ENCODE measurements at regions not wholly inside any gene's neighbourhood (a gene's known extent, or its start where the extent isn't known, plus 50 kb on each side); places are given as distances from the start of the nearest gene placed in this dataset.

GRCh38 chr20:6864740-6865139 is 97.3 kb downstream of the BMP2 start:
- no peak overlapping the region for H3K27ac Mint-ChIP-seq
- H3K36me3 Mint-ChIP-seq (ENCODE audit: low read depth), result no peaks in the 10 kb centered on the region
- no peak for TF ChIP-seq CTCF (IDR thresholded peaks at IDR 0.05)
- H3K4me3 Mint-ChIP-seq, result no peak overlapping the region
- no peaks in the 10 kb centered on the region for H3K27me3 Mint-ChIP-seq (ENCODE audit: insufficient read depth)
- no peaks in the 10 kb centered on the region for H3K4me1 Mint-ChIP-seq (ENCODE audit: low read depth)
- DNase-seq, result no peak
- H3K9me3 Mint-ChIP-seq, result peaks cover 44% of the 10 kb centered on the region

GRCh38 chr20:6866741-6867140 is 99.3 kb downstream of the BMP2 start:
- no peak overlapping the region for H3K27ac Mint-ChIP-seq
- no peaks in the 10 kb centered on the region for H3K36me3 Mint-ChIP-seq (ENCODE audit: low read depth)
- no peak overlapping the region for H3K4me3 Mint-ChIP-seq
- H3K9me3 Mint-ChIP-seq, result peaks cover 42% of the 10 kb centered on the region
- no peak for DNase-seq
- no peaks in the 10 kb centered on the region for H3K27me3 Mint-ChIP-seq (ENCODE audit: insufficient read depth)
- H3K4me1 Mint-ChIP-seq (ENCODE audit: low read depth), result no peaks in the 10 kb centered on the region
- no peak for TF ChIP-seq CTCF (IDR thresholded peaks at IDR 0.05)

GRCh38 chr20:6868861-6869260 is 101.4 kb downstream of the BMP2 start:
- H3K4me3 Mint-ChIP-seq, result no peak overlapping the region
- no peak for TF ChIP-seq CTCF (IDR thresholded peaks at IDR 0.05)
- no peaks in the 10 kb centered on the region for H3K27me3 Mint-ChIP-seq (ENCODE audit: insufficient read depth)
- H3K27ac Mint-ChIP-seq, result no peak overlapping the region
- no peaks in the 10 kb centered on the region for H3K36me3 Mint-ChIP-seq (ENCODE audit: low read depth)
- no peaks in the 10 kb centered on the region for H3K4me1 Mint-ChIP-seq (ENCODE audit: low read depth)
- no peak for DNase-seq
- peaks cover 38% of the 10 kb centered on the region for H3K9me3 Mint-ChIP-seq

GRCh38 chr20:6870559-6870958 is 103.1 kb downstream of the BMP2 start:
- no peak for DNase-seq
- peaks cover 38% of the 10 kb centered on the region for H3K9me3 Mint-ChIP-seq
- no peaks in the 10 kb centered on the region for H3K4me1 Mint-ChIP-seq (ENCODE audit: low read depth)
- no peaks in the 10 kb centered on the region for H3K27me3 Mint-ChIP-seq (ENCODE audit: insufficient read depth)
- no peaks in the 10 kb centered on the region for H3K36me3 Mint-ChIP-seq (ENCODE audit: low read depth)
- H3K4me3 Mint-ChIP-seq, result no peak overlapping the region
- no peak for TF ChIP-seq CTCF (IDR thresholded peaks at IDR 0.05)
- H3K27ac Mint-ChIP-seq, result no peak overlapping the region

- Mint-ChIP-seq H3K9me3 (peaks cover 40% of the 10 kb centered on the region), H3K4me3 (no peak overlapping the region), H3K36me3 (ENCODE audit: low read depth) (no peaks in the 10 kb centered on the region), H3K27me3 (ENCODE audit: insufficient read depth) (no peaks in the 10 kb centered on the region), H3K4me1 (ENCODE audit: low read depth) (no peaks in the 10 kb centered on the region), H3K27ac (no peak overlapping the region)
- no peak for DNase-seq
- TF ChIP-seq CTCF (IDR thresholded peaks at IDR 0.05), result no peak
Measured at GRCh38 chr20:6877633-6878032, 110.1 kb downstream of the BMP2 start.

Data from HFFc6 (cell line).